T-helper 2 cell treated with Interferon-gamma antibody and Interleukin-4, amounts not matched to agents 5 μg/mL and 100 μg/mL, for 36 hours (primary cell): ENCODE measurements at regions not wholly inside any gene's neighbourhood (a gene's known extent, or its start where the extent isn't known, plus 50 kb on each side); places are given as distances from the start of the nearest gene placed in this dataset.

Source experiments
- DNase-seq: peaks from one replicate; pipeline ENCODE4 v3.0.0; 2021; ENCODE audit warnings: low spot score
- H3K27ac Mint-ChIP-seq: one replicate; pipeline ENCODE4 v1.8.0; 2021; ENCODE audit warnings: mild to moderate bottlenecking, mixed read lengths
- H3K27me3 Mint-ChIP-seq: one replicate; pipeline ENCODE4 v1.8.0; 2021; ENCODE audit warnings: low read depth, mixed read lengths
- H3K36me3 Mint-ChIP-seq: one replicate; pipeline ENCODE4 v1.8.0; 2021; ENCODE audit warnings: low read depth, mixed read lengths
- H3K4me1 Mint-ChIP-seq: one replicate; pipeline ENCODE4 v1.8.0; 2021; ENCODE audit warnings: low read depth, mixed read lengths
- H3K4me3 Mint-ChIP-seq: one replicate; pipeline ENCODE4 v1.8.0; 2022; ENCODE audit warnings: mild to moderate bottlenecking, moderate library complexity, mixed read lengths
- H3K9me3 Mint-ChIP-seq: one replicate; pipeline ENCODE4 v1.8.0; 2021; ENCODE audit warnings: mixed read lengths

GRCh38 chr12:113688313-113688712 is 216.6 kb upstream of the LHX5 start:
- no peaks in the 10 kb centered on the region for H3K27me3 Mint-ChIP-seq
- no peak overlapping the region for H3K4me3 Mint-ChIP-seq
- H3K36me3 Mint-ChIP-seq = no peaks in the 10 kb centered on the region
- H3K27ac Mint-ChIP-seq = no peak overlapping the region
- DNase-seq = no peak
- H3K9me3 Mint-ChIP-seq = no peaks in the 10 kb centered on the region
- H3K4me1 Mint-ChIP-seq = no peaks in the 10 kb centered on the region

GRCh38 chr12:113684908-113685782 is 213.5 kb upstream of the LHX5 start:
- no peak overlapping the region for H3K4me3 Mint-ChIP-seq
- no peaks in the 10 kb centered on the region for H3K36me3 Mint-ChIP-seq
- H3K9me3 Mint-ChIP-seq = no peaks in the 10 kb centered on the region
- no peak for DNase-seq
- H3K27ac Mint-ChIP-seq = no peak overlapping the region
- no peaks in the 10 kb centered on the region for H3K27me3 Mint-ChIP-seq
- no peaks in the 10 kb centered on the region for H3K4me1 Mint-ChIP-seq

GRCh38 chr12:113684053-113684907 is 212.6 kb upstream of the LHX5 start:
- no peak overlapping the region for H3K27ac Mint-ChIP-seq
- no peaks in the 10 kb centered on the region for H3K27me3 Mint-ChIP-seq
- DNase-seq = no peak
- no peaks in the 10 kb centered on the region for H3K4me1 Mint-ChIP-seq
- no peaks in the 10 kb centered on the region for H3K36me3 Mint-ChIP-seq
- no peak overlapping the region for H3K4me3 Mint-ChIP-seq
- no peaks in the 10 kb centered on the region for H3K9me3 Mint-ChIP-seq

GRCh38 chr12:113683574-113683973 is 211.9 kb upstream of the LHX5 start:
- Mint-ChIP-seq H3K27ac (no peak overlapping the region), H3K4me3 (no peak overlapping the region), H3K27me3 (no peaks in the 10 kb centered on the region), H3K36me3 (no peaks in the 10 kb centered on the region), H3K4me1 (no peaks in the 10 kb centered on the region), H3K9me3 (no peaks in the 10 kb centered on the region)
- DNase-seq = no peak

GRCh38 chr12:113680868-113681267 is 209.2 kb upstream of the LHX5 start:
- no peaks in the 10 kb centered on the region for H3K36me3 Mint-ChIP-seq
- H3K9me3 Mint-ChIP-seq = no peaks in the 10 kb centered on the region
- no peak overlapping the region for H3K4me3 Mint-ChIP-seq
- H3K4me1 Mint-ChIP-seq = no peaks in the 10 kb centered on the region
- no peak overlapping the region for H3K27ac Mint-ChIP-seq
- H3K27me3 Mint-ChIP-seq = no peaks in the 10 kb centered on the region
- DNase-seq = no peak

- Mint-ChIP-seq H3K27ac (no peak overlapping the region), H3K4me1 (no peaks in the 10 kb centered on the region), H3K4me3 (no peak overlapping the region), H3K36me3 (no peaks in the 10 kb centered on the region), H3K27me3 (peaks cover 4% of the 10 kb centered on the region), H3K9me3 (no peaks in the 10 kb centered on the region)
- DNase-seq = no peak
These were observed 206.8 kb upstream of the LHX5 start for GRCh38 chr12:113678223-113679119.

- H3K9me3 Mint-ChIP-seq = no peaks in the 10 kb centered on the region
- H3K36me3 Mint-ChIP-seq = no peaks in the 10 kb centered on the region
- peaks cover 4% of the 10 kb centered on the region for H3K27me3 Mint-ChIP-seq
- H3K4me1 Mint-ChIP-seq = no peaks in the 10 kb centered on the region
- H3K4me3 Mint-ChIP-seq = no peak overlapping the region
- no peak overlapping the region for H3K27ac Mint-ChIP-seq
- no peak for DNase-seq
These were observed 204.9 kb upstream of the LHX5 start for GRCh38 chr12:113676547-113676946.

GRCh38 chr12:113676117-113676516 is 204.4 kb upstream of the LHX5 start:
- Mint-ChIP-seq H3K27ac (no peak overlapping the region), H3K36me3 (no peaks in the 10 kb centered on the region), H3K27me3 (peaks cover 4% of the 10 kb centered on the region), H3K4me1 (no peaks in the 10 kb centered on the region), H3K9me3 (no peaks in the 10 kb centered on the region), H3K4me3 (no peak overlapping the region)
- DNase-seq = no peak

GRCh38 chr12:113674996-113675395 is 203.3 kb upstream of the LHX5 start:
- no peaks in the 10 kb centered on the region for H3K9me3 Mint-ChIP-seq
- no peak for DNase-seq
- H3K4me1 Mint-ChIP-seq = no peaks in the 10 kb centered on the region
- H3K27me3 Mint-ChIP-seq = peaks cover 12% of the 10 kb centered on the region
- no peak overlapping the region for H3K27ac Mint-ChIP-seq
- no peak overlapping the region for H3K4me3 Mint-ChIP-seq
- H3K36me3 Mint-ChIP-seq = no peaks in the 10 kb centered on the region

- Mint-ChIP-seq H3K27ac (no peak overlapping the region), H3K9me3 (no peaks in the 10 kb centered on the region), H3K36me3 (no peaks in the 10 kb centered on the region), H3K4me3 (no peak overlapping the region), H3K4me1 (no peaks in the 10 kb centered on the region), H3K27me3 (peaks cover 15% of the 10 kb centered on the region)
- DNase-seq = no peak
These were observed 202.6 kb upstream of the LHX5 start for GRCh38 chr12:113674302-113674701.

- Mint-ChIP-seq H3K4me3 (no peak overlapping the region), H3K27ac (no peak overlapping the region), H3K27me3 (peaks cover 15% of the 10 kb centered on the region), H3K9me3 (no peaks in the 10 kb centered on the region), H3K36me3 (no peaks in the 10 kb centered on the region), H3K4me1 (no peaks in the 10 kb centered on the region)
- DNase-seq = no peak
These were observed 202.0 kb upstream of the LHX5 start for GRCh38 chr12:113673458-113674238.

GRCh38 chr12:113670742-113671141 is 199.1 kb upstream of the LHX5 start:
- no peak for DNase-seq
- H3K4me3 Mint-ChIP-seq = no peak overlapping the region
- H3K4me1 Mint-ChIP-seq = no peaks in the 10 kb centered on the region
- H3K27ac Mint-ChIP-seq = no peak overlapping the region
- H3K9me3 Mint-ChIP-seq = no peaks in the 10 kb centered on the region
- H3K27me3 Mint-ChIP-seq = peaks cover 15% of the 10 kb centered on the region
- no peaks in the 10 kb centered on the region for H3K36me3 Mint-ChIP-seq

- H3K4me1 Mint-ChIP-seq = no peaks in the 10 kb centered on the region
- DNase-seq = no peak
These were observed 196.1 kb upstream of the LHX5 start for GRCh38 chr12:113667676-113668356.

More at GRCh38 chr12:113667676-113668356, 196.1 kb upstream of the LHX5 start:
- H3K9me3 Mint-ChIP-seq = no peaks in the 10 kb centered on the region
- no peak overlapping the region for H3K4me3 Mint-ChIP-seq
- peaks cover 11% of the 10 kb centered on the region for H3K27me3 Mint-ChIP-seq
- H3K27ac Mint-ChIP-seq = no peak overlapping the region
- no peaks in the 10 kb centered on the region for H3K36me3 Mint-ChIP-seq
